ENCODE measurements at regions not wholly inside any gene's neighbourhood (a gene's known extent, or its start where the extent isn't known, plus 50 kb on each side); places are given as distances from the start of the nearest gene placed in this dataset.

DNA sequence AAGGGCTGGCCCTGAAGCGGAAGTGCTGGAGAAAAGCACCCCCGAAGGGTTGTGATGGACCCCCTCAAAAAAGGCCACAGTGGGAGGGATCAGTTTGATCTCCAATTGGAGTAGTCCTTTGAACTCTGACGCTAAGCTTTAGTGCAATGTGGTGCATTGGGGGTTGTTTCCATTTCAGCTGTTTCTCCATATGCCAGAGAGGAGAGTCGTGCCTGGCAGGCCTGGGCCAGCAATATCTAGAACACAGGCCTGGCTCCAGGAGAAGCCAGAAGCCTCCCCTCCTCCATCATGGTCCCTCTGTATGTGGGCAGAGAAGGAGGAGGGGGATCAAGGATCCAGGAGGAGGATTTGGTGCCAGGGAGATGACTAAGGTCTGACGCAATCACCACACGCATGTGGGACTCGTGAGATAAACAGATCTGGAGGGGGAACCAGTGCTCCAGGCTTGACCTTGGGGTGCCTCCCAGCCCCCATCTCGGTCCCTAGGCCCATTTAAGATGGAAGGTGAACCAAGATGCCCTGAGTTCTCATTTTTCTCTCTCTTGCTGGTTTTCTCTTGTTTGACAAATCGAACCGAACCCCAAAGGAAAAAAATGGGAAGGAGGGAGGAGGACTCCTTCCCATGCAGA lies 517.4 kb upstream of the JARID2 start:
- Histone ChIP-seq H3K27ac (ENCODE audit: low read depth, low read length) (no peak overlapping the region), H3K9me3 (ENCODE audit: control insufficient read depth, insufficient read depth, low read length) (peaks cover under 1% of the 10 kb centered on the region), H3K27me3 (ENCODE audit: control insufficient read depth, insufficient read depth, low read length) (no peaks in the 10 kb centered on the region), H3K4me1 (ENCODE audit: control insufficient read depth, insufficient read depth, low read length) (no peaks in the 10 kb centered on the region), H3K4me3 (ENCODE audit: low read depth, low read length) (no peak overlapping the region), H3K36me3 (ENCODE audit: control insufficient read depth, insufficient read depth, low read length) (no peaks in the 10 kb centered on the region)
- DNase-seq (ENCODE audit: low read depth in 4 of 6, low spot score in 6 of 6) = no peak
- WGBS (ENCODE audit: insufficient coverage) = 68% methylated on average over 6 of the region's 10 CpGs

DNA sequence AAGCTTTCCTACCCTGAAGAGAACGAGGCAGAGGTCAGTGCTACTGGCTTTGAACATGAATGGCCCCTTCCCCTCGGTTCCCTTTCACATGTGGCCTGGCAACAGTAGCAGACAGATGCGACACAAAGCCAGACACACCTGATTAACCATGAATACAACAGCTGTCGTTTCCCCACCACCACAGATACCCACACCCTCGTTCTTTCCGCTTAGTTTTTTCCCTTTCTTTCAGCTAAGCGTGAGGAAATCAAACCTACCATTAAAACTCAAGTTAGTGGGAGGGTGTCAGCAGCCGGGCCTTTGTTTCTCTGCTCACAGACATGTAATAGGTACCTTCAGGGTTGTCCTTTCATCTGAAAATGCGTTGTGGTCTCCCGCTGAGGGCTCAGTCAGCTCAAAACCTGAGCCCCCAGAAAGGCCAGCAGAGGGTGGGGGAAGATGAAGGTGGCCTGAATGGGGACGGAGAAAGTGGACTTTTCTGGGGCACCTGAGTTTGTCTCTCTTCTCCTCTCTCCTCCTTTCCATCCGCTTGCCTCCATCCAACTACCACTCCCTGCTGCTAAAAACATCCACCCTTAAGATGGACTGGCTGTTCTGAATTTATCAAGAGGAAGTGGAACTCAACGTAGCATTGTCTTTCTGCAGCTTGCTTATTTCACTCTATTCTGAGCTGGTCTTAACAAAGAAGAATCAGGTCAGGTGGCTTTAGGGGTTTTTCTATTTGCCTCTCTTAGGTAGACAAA lies 516.6 kb upstream of the JARID2 start:
- WGBS (ENCODE audit: insufficient coverage) = 49% methylated on average over 3 of the region's 13 CpGs
- H3K36me3 ChIP-seq (ENCODE audit: control insufficient read depth, insufficient read depth, low read length) = no peaks in the 10 kb centered on the region
- peak in 1 of 6 donors; percentile 25 for DNase-seq (ENCODE audit: low read depth in 4 of 6, low spot score in 6 of 6)
- H3K27ac ChIP-seq (ENCODE audit: low read depth, low read length) = no peak overlapping the region
- no peaks in the 10 kb centered on the region for H3K4me1 ChIP-seq (ENCODE audit: control insufficient read depth, insufficient read depth, low read length)
- H3K27me3 ChIP-seq (ENCODE audit: control insufficient read depth, insufficient read depth, low read length) = no peaks in the 10 kb centered on the region
- H3K9me3 ChIP-seq (ENCODE audit: control insufficient read depth, insufficient read depth, low read length) = no peaks in the 10 kb centered on the region
- H3K4me3 ChIP-seq (ENCODE audit: low read depth, low read length) = no peak overlapping the region

DNA sequence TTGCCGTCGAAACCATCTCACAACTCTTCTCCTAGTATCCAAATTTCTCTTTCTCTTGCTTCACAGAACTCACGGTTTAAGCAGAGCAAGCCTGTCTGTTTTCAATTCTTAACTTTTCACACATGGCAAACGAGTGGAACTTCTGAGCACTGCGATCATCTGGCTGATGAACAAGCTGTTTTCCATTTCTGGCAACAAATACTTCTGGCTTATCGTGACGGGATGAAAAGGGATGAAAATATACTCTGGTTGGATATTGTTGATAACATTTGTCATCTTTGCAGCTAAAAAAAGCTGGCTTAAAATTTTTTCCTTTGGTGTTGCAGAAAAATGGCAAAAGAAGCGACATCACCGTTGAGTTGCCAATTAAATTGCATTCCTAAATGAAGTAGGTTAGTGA lies 515.2 kb upstream of the JARID2 start:
- H3K27me3 ChIP-seq (ENCODE audit: control insufficient read depth, insufficient read depth, low read length) = no peaks in the 10 kb centered on the region
- 90% methylated on average over 6 of the region's 9 CpGs for WGBS (ENCODE audit: insufficient coverage)
- no peak overlapping the region for H3K27ac ChIP-seq (ENCODE audit: low read depth, low read length)
- no peaks in the 10 kb centered on the region for H3K9me3 ChIP-seq (ENCODE audit: control insufficient read depth, insufficient read depth, low read length)
- no peaks in the 10 kb centered on the region for H3K36me3 ChIP-seq (ENCODE audit: control insufficient read depth, insufficient read depth, low read length)
- peak in 2 of 6 donors; percentile 2 to 92 for DNase-seq (ENCODE audit: low read depth in 4 of 6, low spot score in 6 of 6)
- H3K4me1 ChIP-seq (ENCODE audit: control insufficient read depth, insufficient read depth, low read length) = no peaks in the 10 kb centered on the region
- H3K4me3 ChIP-seq (ENCODE audit: low read depth, low read length) = no peak overlapping the region

DNA sequence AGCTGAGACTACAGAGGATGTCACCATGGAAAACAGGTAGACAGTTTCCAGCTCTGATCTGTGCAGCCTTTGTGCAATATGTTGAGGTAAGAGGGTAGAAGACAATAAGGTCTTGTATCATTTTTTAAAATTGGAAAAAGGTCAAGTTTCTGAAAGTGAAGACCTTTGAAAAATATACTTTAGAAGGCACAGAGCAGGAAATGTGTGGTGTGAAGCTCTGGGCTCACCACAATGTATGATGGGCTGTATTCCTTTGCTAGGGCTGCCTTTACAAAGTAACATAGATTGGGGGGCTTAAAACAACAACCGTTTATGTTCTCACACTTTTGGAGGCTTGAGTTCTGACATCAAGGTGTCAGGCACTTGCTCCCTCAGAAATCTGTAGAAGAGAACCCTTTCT lies 514.3 kb upstream of the JARID2 start:
- Histone ChIP-seq H3K27ac (ENCODE audit: low read depth, low read length) (no peak overlapping the region), H3K36me3 (ENCODE audit: control insufficient read depth, insufficient read depth, low read length) (no peaks in the 10 kb centered on the region), H3K27me3 (ENCODE audit: control insufficient read depth, insufficient read depth, low read length) (no peaks in the 10 kb centered on the region), H3K4me3 (ENCODE audit: low read depth, low read length) (no peak overlapping the region), H3K4me1 (ENCODE audit: control insufficient read depth, insufficient read depth, low read length) (no peaks in the 10 kb centered on the region), H3K9me3 (ENCODE audit: control insufficient read depth, insufficient read depth, low read length) (no peaks in the 10 kb centered on the region)
- WGBS (ENCODE audit: insufficient coverage) = 88% methylated on average over 1 of the region's 1 CpG
- DNase-seq (ENCODE audit: low read depth in 4 of 6, low spot score in 6 of 6) = no peak

DNA sequence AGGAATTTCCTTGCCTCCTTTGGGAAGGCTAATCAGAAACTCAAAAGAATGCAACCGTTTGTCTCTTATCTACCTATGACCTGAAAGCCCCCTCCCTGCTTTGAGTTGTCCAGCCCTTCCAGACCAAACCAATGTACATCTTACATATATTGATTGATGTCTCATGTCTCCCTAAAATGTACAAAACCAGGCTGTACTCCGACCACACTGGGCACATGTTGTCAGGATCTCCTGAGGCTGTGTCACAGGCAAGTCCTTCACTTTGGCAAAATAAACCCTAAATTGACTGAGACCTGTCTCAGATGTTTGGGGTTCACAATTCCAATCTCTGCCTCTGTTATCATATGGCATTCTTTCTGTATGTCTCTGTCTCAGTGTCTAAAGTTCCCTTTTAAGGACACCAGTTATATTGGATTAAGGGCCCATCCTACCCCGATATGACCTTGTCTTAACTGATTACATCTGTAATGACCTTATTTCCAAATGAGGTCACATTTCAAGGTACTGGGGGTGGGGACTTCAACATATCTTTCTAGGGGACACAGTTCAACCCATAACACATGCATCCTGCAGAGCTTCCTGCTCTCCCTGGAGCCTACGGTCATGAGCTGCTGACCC lies 513.5 kb upstream of the JARID2 start:
- Histone ChIP-seq H3K9me3 (ENCODE audit: control insufficient read depth, insufficient read depth, low read length) (no peaks in the 10 kb centered on the region), H3K36me3 (ENCODE audit: control insufficient read depth, insufficient read depth, low read length) (no peaks in the 10 kb centered on the region), H3K4me3 (ENCODE audit: low read depth, low read length) (no peak overlapping the region), H3K27me3 (ENCODE audit: control insufficient read depth, insufficient read depth, low read length) (no peaks in the 10 kb centered on the region), H3K27ac (ENCODE audit: low read depth, low read length) (no peak overlapping the region), H3K4me1 (ENCODE audit: control insufficient read depth, insufficient read depth, low read length) (no peaks in the 10 kb centered on the region)
- WGBS (ENCODE audit: insufficient coverage) = 81% methylated on average over 3 of the region's 4 CpGs
- DNase-seq (ENCODE audit: low read depth in 4 of 6, low spot score in 6 of 6) = no peak

DNA sequence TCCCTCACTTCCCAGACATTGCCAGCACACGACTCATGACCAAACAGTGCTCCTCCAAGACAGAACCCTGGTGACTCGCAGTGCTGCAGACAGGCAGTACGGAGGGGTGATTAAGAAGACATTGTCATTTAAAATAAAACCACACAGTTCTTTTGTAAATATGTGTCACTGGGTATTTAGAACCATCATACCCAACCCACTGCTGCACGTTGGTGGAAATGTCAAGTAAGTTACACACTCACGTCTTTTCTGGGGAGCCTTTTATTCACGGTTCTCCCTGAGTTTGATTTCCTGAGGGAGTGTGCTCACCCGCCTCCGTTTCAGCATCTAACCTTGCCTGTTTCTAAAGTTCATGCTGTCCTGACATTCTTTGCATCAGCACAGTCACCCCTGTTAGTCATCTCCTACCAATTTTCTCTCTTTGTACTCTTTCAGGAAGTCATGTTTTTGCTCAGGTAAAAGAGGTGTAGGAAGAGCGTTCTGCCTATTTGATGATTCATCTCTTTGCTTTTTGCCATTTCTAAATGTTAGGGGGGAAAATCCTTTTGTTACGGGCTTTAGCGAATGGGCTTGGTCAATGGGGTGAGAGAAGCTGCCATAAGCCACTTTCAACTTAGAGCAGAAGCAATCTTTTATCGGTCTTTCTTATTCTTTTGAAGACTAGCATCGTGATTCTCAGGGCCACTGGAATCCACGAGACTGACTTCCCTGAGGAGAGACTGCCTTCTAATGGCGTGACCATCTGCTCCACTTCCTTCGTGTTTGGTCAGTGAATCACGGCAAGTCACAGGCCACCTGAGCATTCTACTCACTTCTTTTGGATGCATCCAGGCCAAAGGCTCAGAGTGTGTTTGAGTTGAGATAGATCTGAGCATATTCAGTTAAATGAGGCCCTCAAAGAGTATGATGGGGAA lies 512.8 kb upstream of the JARID2 start:
- no peaks in the 10 kb centered on the region for H3K4me1 ChIP-seq (ENCODE audit: control insufficient read depth, insufficient read depth, low read length)
- no peaks in the 10 kb centered on the region for H3K27me3 ChIP-seq (ENCODE audit: control insufficient read depth, insufficient read depth, low read length)
- no peak for DNase-seq (ENCODE audit: low read depth in 4 of 6, low spot score in 6 of 6)
- H3K4me3 ChIP-seq (ENCODE audit: low read depth, low read length) = no peak overlapping the region
- no peak overlapping the region for H3K27ac ChIP-seq (ENCODE audit: low read depth, low read length)
- no peaks in the 10 kb centered on the region for H3K9me3 ChIP-seq (ENCODE audit: control insufficient read depth, insufficient read depth, low read length)
- 87% methylated on average over 8 of the region's 17 CpGs for WGBS (ENCODE audit: insufficient coverage)
- H3K36me3 ChIP-seq (ENCODE audit: control insufficient read depth, insufficient read depth, low read length) = no peaks in the 10 kb centered on the region

DNA sequence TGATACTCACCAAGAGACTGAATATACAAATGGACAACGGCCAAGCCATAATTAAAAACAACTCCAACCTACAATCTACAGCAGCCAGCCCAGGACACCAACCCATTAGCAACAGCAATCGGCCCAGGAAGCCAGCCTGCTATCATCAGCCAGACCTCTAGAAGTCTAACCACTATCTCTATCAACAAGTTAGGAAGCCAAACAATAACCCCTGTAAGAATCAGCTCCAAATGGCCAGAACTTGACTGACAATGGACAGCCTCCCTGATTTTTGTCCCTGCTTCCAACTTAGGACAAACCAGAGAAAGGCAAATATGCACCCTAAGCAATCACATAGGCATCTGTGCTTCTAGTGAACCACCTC lies 511.8 kb upstream of the JARID2 start:
- WGBS (ENCODE audit: insufficient coverage) = 78% methylated on average over 2 of the region's 2 CpGs
- H3K4me3 ChIP-seq (ENCODE audit: low read depth, low read length) = no peak overlapping the region
- no peaks in the 10 kb centered on the region for H3K36me3 ChIP-seq (ENCODE audit: control insufficient read depth, insufficient read depth, low read length)
- no peak for DNase-seq (ENCODE audit: low read depth in 4 of 6, low spot score in 6 of 6)
- H3K4me1 ChIP-seq (ENCODE audit: control insufficient read depth, insufficient read depth, low read length) = no peaks in the 10 kb centered on the region
- no peaks in the 10 kb centered on the region for H3K9me3 ChIP-seq (ENCODE audit: control insufficient read depth, insufficient read depth, low read length)
- no peak overlapping the region for H3K27ac ChIP-seq (ENCODE audit: low read depth, low read length)
- no peaks in the 10 kb centered on the region for H3K27me3 ChIP-seq (ENCODE audit: control insufficient read depth, insufficient read depth, low read length)

DNA sequence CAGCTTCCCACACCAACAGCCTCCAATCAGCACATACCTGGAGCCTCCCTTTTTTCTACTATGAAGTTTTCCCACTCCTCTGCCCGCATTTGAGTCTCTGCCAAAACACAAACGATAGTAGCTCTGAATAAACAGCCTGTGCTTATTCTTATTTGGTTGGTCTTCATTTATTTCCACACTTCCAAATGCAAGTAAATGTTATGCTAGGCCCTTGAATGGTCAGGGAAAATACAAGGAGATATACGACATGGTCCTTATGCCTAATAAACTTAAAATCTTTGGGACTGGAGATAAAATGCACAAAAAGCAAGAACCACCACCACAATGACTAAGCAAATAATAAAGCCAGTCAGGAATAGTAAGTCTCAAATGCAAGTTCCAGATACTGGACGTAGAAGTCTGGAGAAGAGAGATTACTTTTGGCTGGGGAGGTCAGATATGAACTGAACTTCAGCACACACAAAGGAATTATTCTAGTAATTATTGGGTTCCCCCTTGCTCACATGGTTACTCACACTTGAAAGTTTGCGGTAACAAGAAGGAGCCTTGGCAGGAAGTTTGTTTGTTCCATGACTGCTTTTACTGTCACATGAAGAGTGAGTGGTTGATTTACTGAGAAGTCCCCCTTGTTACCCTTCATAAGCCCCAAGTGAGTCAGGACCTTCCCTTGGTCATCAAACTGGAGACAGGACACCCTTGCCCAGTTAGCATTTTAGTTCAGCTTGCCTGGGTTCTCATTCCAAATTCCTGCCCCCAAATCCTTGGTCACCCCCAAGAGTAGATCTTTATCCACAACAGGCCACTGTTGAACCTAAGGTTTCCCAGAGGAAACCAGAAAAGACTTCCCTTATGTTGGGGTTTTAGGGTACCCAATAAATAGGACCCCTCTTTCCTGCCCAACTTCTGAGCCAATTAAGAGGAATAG lies 511.2 kb upstream of the JARID2 start:
- Histone ChIP-seq H3K4me1 (ENCODE audit: control insufficient read depth, insufficient read depth, low read length) (no peaks in the 10 kb centered on the region), H3K9me3 (ENCODE audit: control insufficient read depth, insufficient read depth, low read length) (no peaks in the 10 kb centered on the region), H3K27ac (ENCODE audit: low read depth, low read length) (no peak overlapping the region), H3K4me3 (ENCODE audit: low read depth, low read length) (no peak overlapping the region), H3K27me3 (ENCODE audit: control insufficient read depth, insufficient read depth, low read length) (no peaks in the 10 kb centered on the region), H3K36me3 (ENCODE audit: control insufficient read depth, insufficient read depth, low read length) (no peaks in the 10 kb centered on the region)
- WGBS (ENCODE audit: insufficient coverage) = no CpG with 5 or more reads among the region's 5 CpGs
- no peak for DNase-seq (ENCODE audit: low read depth in 4 of 6, low spot score in 6 of 6)
